ENCODE measurements at regions not wholly inside any gene's neighbourhood (a gene's known extent, or its start where the extent isn't known, plus 50 kb on each side); places are given as distances from the start of the nearest gene placed in this dataset.

DNA sequence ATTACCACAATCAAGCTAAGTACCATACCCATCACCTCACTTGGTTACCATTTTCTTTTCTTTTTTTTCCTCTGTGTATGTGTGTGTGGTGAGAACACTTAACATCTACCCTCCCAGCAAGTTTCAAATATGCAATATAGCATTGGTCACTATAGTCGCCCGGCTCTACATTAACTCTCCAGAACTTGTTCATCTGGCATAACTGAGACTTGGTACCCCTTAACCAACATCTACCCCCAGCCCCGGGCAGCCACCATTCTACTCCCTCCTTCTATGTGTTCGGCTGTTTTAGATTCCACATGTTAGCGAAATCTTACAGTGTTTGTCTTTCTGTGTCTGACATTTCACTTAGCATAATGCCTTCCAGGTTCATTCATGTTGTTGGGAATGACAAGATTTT is 89.0 kb upstream of the TOP1 start:
- no TSS peak for BruUV-seq (replicated peaks)
- Mint-ChIP-seq H3K36me3 (ENCODE audit: insufficient read depth, unreplicated experiment) (no peaks in the 10 kb centered on the region), H3K4me3 (ENCODE audit: low read depth, unreplicated experiment) (no peak overlapping the region), H3K27ac (ENCODE audit: unreplicated experiment) (no peak overlapping the region), H3K4me1 (ENCODE audit: low read depth, unreplicated experiment) (no peaks in the 10 kb centered on the region), H3K27me3 (ENCODE audit: unreplicated experiment) (peaks cover 25% of the 10 kb centered on the region), H3K9me3 (ENCODE audit: low read depth, unreplicated experiment) (no peaks in the 10 kb centered on the region)
- TF ChIP-seq, protein P1, sequence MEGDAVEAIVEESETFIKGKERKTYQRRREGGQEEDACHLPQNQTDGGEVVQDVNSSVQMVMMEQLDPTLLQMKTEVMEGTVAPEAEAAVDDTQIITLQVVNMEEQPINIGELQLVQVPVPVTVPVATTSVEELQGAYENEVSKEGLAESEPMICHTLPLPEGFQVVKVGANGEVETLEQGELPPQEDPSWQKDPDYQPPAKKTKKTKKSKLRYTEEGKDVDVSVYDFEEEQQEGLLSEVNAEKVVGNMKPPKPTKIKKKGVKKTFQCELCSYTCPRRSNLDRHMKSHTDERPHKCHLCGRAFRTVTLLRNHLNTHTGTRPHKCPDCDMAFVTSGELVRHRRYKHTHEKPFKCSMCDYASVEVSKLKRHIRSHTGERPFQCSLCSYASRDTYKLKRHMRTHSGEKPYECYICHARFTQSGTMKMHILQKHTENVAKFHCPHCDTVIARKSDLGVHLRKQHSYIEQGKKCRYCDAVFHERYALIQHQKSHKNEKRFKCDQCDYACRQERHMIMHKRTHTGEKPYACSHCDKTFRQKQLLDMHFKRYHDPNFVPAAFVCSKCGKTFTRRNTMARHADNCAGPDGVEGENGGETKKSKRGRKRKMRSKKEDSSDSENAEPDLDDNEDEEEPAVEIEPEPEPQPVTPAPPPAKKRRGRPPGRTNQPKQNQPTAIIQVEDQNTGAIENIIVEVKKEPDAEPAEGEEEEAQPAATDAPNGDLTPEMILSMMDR (IDR thresholded peaks at IDR 0.05; ENCODE audit: unreplicated experiment) = no peak
- intact Hi-C loops (cut with micrococcal nuclease; ENCODE audit: unreplicated experiment) = no loop called here
- CTCF ChIA-PET = no interaction called here
- DNase-seq = no peak

DNA sequence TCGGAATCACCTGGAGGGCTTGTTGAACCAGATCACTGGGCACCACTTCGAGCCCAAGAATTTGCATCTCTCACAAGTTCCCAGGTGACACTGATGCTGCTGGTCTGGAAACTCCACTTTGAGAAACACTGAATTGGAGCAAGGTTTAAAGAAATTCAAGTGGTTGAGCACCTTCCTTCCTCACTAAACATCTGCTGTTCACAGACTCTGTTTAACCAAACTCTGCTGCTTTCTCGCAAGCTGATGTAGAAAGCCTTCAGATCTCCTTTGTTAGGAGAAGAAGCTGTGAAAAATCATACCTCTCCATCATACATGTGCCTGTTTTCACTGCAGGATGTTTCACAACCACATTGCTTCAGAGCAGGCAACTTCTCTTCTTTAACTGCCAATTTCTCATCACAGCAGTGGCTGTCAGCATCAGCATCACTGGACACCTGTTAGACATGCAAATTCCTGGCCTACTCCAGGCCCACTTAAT is 87.5 kb upstream of the TOP1 start:
- Mint-ChIP-seq H3K4me3 (ENCODE audit: low read depth, unreplicated experiment) (no peak overlapping the region), H3K27ac (ENCODE audit: unreplicated experiment) (no peak overlapping the region), H3K9me3 (ENCODE audit: low read depth, unreplicated experiment) (no peaks in the 10 kb centered on the region), H3K4me1 (ENCODE audit: low read depth, unreplicated experiment) (no peaks in the 10 kb centered on the region), H3K36me3 (ENCODE audit: insufficient read depth, unreplicated experiment) (no peaks in the 10 kb centered on the region), H3K27me3 (ENCODE audit: unreplicated experiment) (peaks cover 39% of the 10 kb centered on the region)
- intact Hi-C loops (cut with micrococcal nuclease; ENCODE audit: unreplicated experiment) = no loop called here
- CTCF ChIA-PET = no interaction called here
- no TSS peak for BruUV-seq (replicated peaks)
- TF ChIP-seq, protein P1 (IDR thresholded peaks at IDR 0.05; ENCODE audit: unreplicated experiment) = no peak
- DNase-seq = no peak

DNA sequence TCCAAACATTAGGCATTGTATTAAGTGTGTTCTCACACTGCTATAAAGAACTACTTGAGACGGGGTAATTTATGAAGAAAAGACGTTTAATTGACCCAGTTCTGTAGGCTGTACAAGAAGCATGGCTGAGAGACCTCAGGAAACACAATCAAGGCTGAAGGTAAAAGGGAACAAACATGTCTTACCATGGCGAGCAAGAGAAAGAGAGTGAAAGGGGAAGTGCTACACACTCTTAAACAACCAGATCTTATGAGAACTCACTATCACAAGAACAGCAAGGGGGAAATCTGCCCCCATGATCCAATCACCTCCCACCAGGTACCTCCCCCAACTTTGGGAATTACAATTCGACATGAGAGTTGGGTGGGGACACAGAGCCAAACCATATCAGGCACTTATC is 86.6 kb upstream of the TOP1 start:
- Mint-ChIP-seq H3K27ac (ENCODE audit: unreplicated experiment) (no peak overlapping the region), H3K36me3 (ENCODE audit: insufficient read depth, unreplicated experiment) (no peaks in the 10 kb centered on the region), H3K4me3 (ENCODE audit: low read depth, unreplicated experiment) (no peak overlapping the region), H3K27me3 (ENCODE audit: unreplicated experiment) (peaks cover 45% of the 10 kb centered on the region), H3K9me3 (ENCODE audit: low read depth, unreplicated experiment) (no peaks in the 10 kb centered on the region), H3K4me1 (ENCODE audit: low read depth, unreplicated experiment) (no peaks in the 10 kb centered on the region)
- intact Hi-C loops (cut with micrococcal nuclease; ENCODE audit: unreplicated experiment) = no loop called here
- CTCF ChIA-PET = no interaction called here
- no TSS peak for BruUV-seq (replicated peaks)
- no peak for DNase-seq
- TF ChIP-seq, protein P1 (IDR thresholded peaks at IDR 0.05; ENCODE audit: unreplicated experiment) = no peak

DNA sequence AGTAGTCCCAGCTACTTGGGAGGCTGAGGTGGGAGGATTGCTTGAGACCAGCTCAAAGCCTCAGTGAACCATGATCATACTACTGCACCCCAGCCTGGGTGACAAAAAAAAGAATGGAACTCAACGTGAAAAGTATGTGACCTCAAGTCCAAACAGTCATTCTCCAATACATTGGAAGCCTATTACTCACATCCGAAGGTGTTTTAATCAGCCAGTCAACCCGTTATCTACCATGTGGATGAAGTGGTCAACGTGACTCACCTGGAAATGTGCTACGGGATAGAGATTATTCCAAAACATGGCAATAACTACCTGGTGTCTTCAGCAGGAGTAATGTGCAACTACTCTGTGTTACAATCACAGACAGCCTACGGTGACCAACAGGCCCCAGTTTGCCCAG is 85.8 kb upstream of the TOP1 start:
- Mint-ChIP-seq H3K27ac (ENCODE audit: unreplicated experiment) (no peak overlapping the region), H3K27me3 (ENCODE audit: unreplicated experiment) (peaks cover 45% of the 10 kb centered on the region)
- BruUV-seq (replicated peaks) = no TSS peak

More for the DNA sequence above, 85.8 kb upstream of the TOP1 start:
- no peak for DNase-seq
- no peaks in the 10 kb centered on the region for H3K9me3 Mint-ChIP-seq (ENCODE audit: low read depth, unreplicated experiment)
- H3K36me3 Mint-ChIP-seq (ENCODE audit: insufficient read depth, unreplicated experiment) = no peaks in the 10 kb centered on the region
- CTCF ChIA-PET = no interaction called here
- intact Hi-C loops (cut with micrococcal nuclease; ENCODE audit: unreplicated experiment) = no loop called here
- H3K4me3 Mint-ChIP-seq (ENCODE audit: low read depth, unreplicated experiment) = no peak overlapping the region
- TF ChIP-seq, protein P1 (IDR thresholded peaks at IDR 0.05; ENCODE audit: unreplicated experiment) = no peak
- H3K4me1 Mint-ChIP-seq (ENCODE audit: low read depth, unreplicated experiment) = no peaks in the 10 kb centered on the region

All from Calu3 (cell line).